ENCODE measurements at regions not wholly inside any gene's neighbourhood (a gene's known extent, or its start where the extent isn't known, plus 50 kb on each side); places are given as distances from the start of the nearest gene placed in this dataset.

GRCh38 chr2:234304950-234305349 is 191.9 kb downstream of the ARL4C start:
- no peak overlapping the region for H3K4me3 ChIP-seq (ENCODE audit: low read depth, low read length)
- TF ChIP-seq CTCF (IDR thresholded peaks at IDR 0.05; ENCODE audit: borderline replicate concordance, insufficient read depth, low read depth, low read length), result no peak

GRCh38 chr2:234302664-234302991 is 194.3 kb downstream of the ARL4C start:
- TF ChIP-seq CTCF (IDR thresholded peaks at IDR 0.05; ENCODE audit: borderline replicate concordance, insufficient read depth, low read depth, low read length), result no peak
- H3K4me3 ChIP-seq (ENCODE audit: low read depth, low read length), result no peak overlapping the region

GRCh38 chr2:234300932-234301823 is 195.7 kb downstream of the ARL4C start:
- TF ChIP-seq CTCF (IDR thresholded peaks at IDR 0.05; ENCODE audit: borderline replicate concordance, insufficient read depth, low read depth, low read length), result no peak
- H3K4me3 ChIP-seq (ENCODE audit: low read depth, low read length), result no peak overlapping the region

- TF ChIP-seq CTCF (IDR thresholded peaks at IDR 0.05; ENCODE audit: borderline replicate concordance, insufficient read depth, low read depth, low read length), result no peak
- H3K4me3 ChIP-seq (ENCODE audit: low read depth, low read length), result no peak overlapping the region
These were observed 196.4 kb downstream of the ARL4C start for GRCh38 chr2:234300391-234300925.

- no peak overlapping the region for H3K4me3 ChIP-seq (ENCODE audit: low read depth, low read length)
- TF ChIP-seq CTCF (IDR thresholded peaks at IDR 0.05; ENCODE audit: borderline replicate concordance, insufficient read depth, low read depth, low read length), result no peak
These were observed 198.0 kb downstream of the ARL4C start for GRCh38 chr2:234298918-234299317.

GRCh38 chr2:234296991-234297390 is 199.9 kb downstream of the ARL4C start:
- TF ChIP-seq CTCF (IDR thresholded peaks at IDR 0.05; ENCODE audit: borderline replicate concordance, insufficient read depth, low read depth, low read length), result no peak
- H3K4me3 ChIP-seq (ENCODE audit: low read depth, low read length), result no peak overlapping the region

GRCh38 chr2:234293973-234294372 is 202.9 kb downstream of the ARL4C start:
- peak; percentile 35; the same call in 1 of the 2 replicates for TF ChIP-seq CTCF (IDR thresholded peaks at IDR 0.05; ENCODE audit: borderline replicate concordance, insufficient read depth, low read depth, low read length)
- H3K4me3 ChIP-seq (ENCODE audit: low read depth, low read length), result no peak overlapping the region

All from GM12875 (cell line).